NT2/D1 (cell line): ENCODE measurements at regions not wholly inside any gene's neighbourhood (a gene's known extent, or its start where the extent isn't known, plus 50 kb on each side); places are given as distances from the start of the nearest gene placed in this dataset.

Source experiments
- SUZ12 ChIP-seq: IDR thresholded peaks from 2 replicates; pipeline ENCODE4 v1.6.1; 2011; ENCODE audit not compliant: insufficient read length, insufficient read depth; ENCODE audit errors: extremely low read depth
- YY1 ChIP-seq: IDR thresholded peaks from 2 replicates; pipeline ENCODE4 v1.6.1; 2011; ENCODE audit not compliant: insufficient read length, insufficient read depth

- TF ChIP-seq YY1 (no peak), SUZ12 (no peak)
Measured at GRCh38 chr1:234927971-234928640, 200.5 kb downstream of the TOMM20 start.
